H1 (cell line): ENCODE measurements at regions not wholly inside any gene's neighbourhood (a gene's known extent, or its start where the extent isn't known, plus 50 kb on each side); places are given as distances from the start of the nearest gene placed in this dataset.

ENCODE experiments used
- CTCF ChIA-PET: fragments of 300-600 bp; sonication (Branson Sonifier 250); formaldehyde crosslinking; loops from one replicate; lab custom pipeline; 2021; ENCODE audit not compliant: partially characterized antibody; lab: Charles Lee
- POLR2A ChIA-PET: fragments of 300-600 bp; sonication (Branson Sonifier 250); formaldehyde crosslinking; loops from one replicate; lab custom pipeline; 2021; ENCODE audit warnings: inconsistent platforms; ENCODE audit not compliant: partially characterized antibody; lab: Charles Lee
- DNase-seq, 2 experiments: peaks; one replicate each; pipeline versions ENCODE4 v3.0.0 to v3.0.0-alpha.2; 2010 to 2022; ENCODE audit warnings: low spot score in 2 of 2, low read depth in 1 of 2, mixed read lengths in 1 of 2
- FAIRE-seq: peaks from 2 replicates; lab custom pipeline; 2011; peaks lifted over from hg19 to GRCh38; lab: Jason Lieb, UNC
- H2AFZ ChIP-seq: 2 replicates; pipeline ENCODE4 v1.8.1; 2012; ENCODE audit warnings: low read length, inconsistent platforms
- H2AK5ac ChIP-seq: 2 replicates; pipeline ENCODE4 v1.6.1; 2013; ENCODE audit warnings: low read depth, low read length
- H2BK120ac ChIP-seq: replicated peaks from 2 replicates; pipeline ENCODE3; 2013; ENCODE audit warnings: low read depth, low read length, inconsistent platforms
- H2BK12ac ChIP-seq: 2 replicates; pipeline ENCODE4 v1.6.1; 2013; ENCODE audit warnings: low read depth, low read length
- H2BK15ac ChIP-seq: 2 replicates; pipeline ENCODE4 v1.6.1; 2013; ENCODE audit warnings: low read length
- H2BK20ac ChIP-seq: 2 replicates; pipeline ENCODE4 v1.6.1; 2013; ENCODE audit warnings: low read length
- H2BK5ac ChIP-seq: 2 replicates; pipeline ENCODE4 v1.6.1; 2013; ENCODE audit warnings: low read depth, low read length
- H3K14ac ChIP-seq: 2 replicates; pipeline ENCODE4 v1.6.1; 2013; ENCODE audit warnings: inconsistent platforms; ENCODE audit not compliant: insufficient read length
- H3K18ac ChIP-seq: 2 replicates; pipeline ENCODE4 v1.6.1; 2013; ENCODE audit warnings: low read length; ENCODE audit errors: extremely low read depth
- H3K23ac ChIP-seq: 2 replicates; pipeline ENCODE4 v1.6.1; 2013; ENCODE audit warnings: inconsistent platforms; ENCODE audit not compliant: insufficient read length
- H3K23me2 ChIP-seq: 2 replicates; pipeline ENCODE4 v1.6.1; 2013; ENCODE audit warnings: low read depth, low read length
- H3K27ac ChIP-seq: 2 replicates; pipeline ENCODE4 v1.6.1; 2011; ENCODE audit warnings: low read depth, low read length, inconsistent platforms
- H3K27me3 ChIP-seq, 4 experiments: replicated peaks in 1 of 4; 1 replicate in 1 of 4; 2 replicates in 3 of 4; pipeline versions ENCODE4 v1.6.1 to v1.8.1; 2011 to 2013; ENCODE audit warnings: low read length in 3 of 4, mild to moderate bottlenecking in 3 of 4, inconsistent platforms in 2 of 4, mixed read lengths in 2 of 4, moderate library complexity in 1 of 4; ENCODE audit not compliant: control insufficient read depth in 3 of 4, insufficient read depth in 3 of 4; ENCODE audit errors: extremely low read depth in 1 of 4
- H3K36me3 ChIP-seq, 4 experiments: 2 replicates each; pipeline versions ENCODE4 v1.6.1 to v1.8.1; 2011 to 2013; ENCODE audit warnings: mild to moderate bottlenecking in 4 of 4, low read length in 3 of 4, moderate library complexity in 2 of 4, control low read depth in 1 of 4, inconsistent platforms in 1 of 4; ENCODE audit not compliant: insufficient read depth in 4 of 4, control insufficient read depth in 2 of 4
- H3K4ac ChIP-seq: replicated peaks from 2 replicates; pipeline ENCODE3; 2013; ENCODE audit warnings: low read length, low read depth, mixed read lengths, inconsistent platforms; ENCODE audit not compliant: insufficient read length
- H3K4me1 ChIP-seq, 4 experiments: replicated peaks in 1 of 4; 1 replicate in 1 of 4; 2 replicates in 3 of 4; pipeline versions ENCODE4 v1.6.1 to v1.8.1; 2011 to 2013; ENCODE audit warnings: low read length in 3 of 4, inconsistent platforms in 2 of 4, mixed read lengths in 1 of 4; ENCODE audit not compliant: insufficient read depth in 4 of 4, control insufficient read depth in 3 of 4
- H3K4me2 ChIP-seq, 2 experiments: 2 replicates each; pipeline versions ENCODE4 v1.6.1 to v1.8.1; 2011 to 2013; ENCODE audit warnings: low read depth in 2 of 2, low read length in 2 of 2, control low read depth in 1 of 2, inconsistent platforms in 1 of 2, mild to moderate bottlenecking in 1 of 2; ENCODE audit not compliant: insufficient read depth in 1 of 2
- H3K4me3 ChIP-seq, 4 experiments: fragments of 200-600, 300-600 bp in 1 of 4; sonication (generic), shearing (Covaris generic), sonication (Bioruptor Twin) in 1 of 4; 2 replicates each; pipeline versions ENCODE4 v1.5.1 to v1.8.1; 2011 to 2016; ENCODE audit warnings: low read length in 4 of 4, low read depth in 3 of 4, control low read depth in 2 of 4, inconsistent platforms in 2 of 4, mild to moderate bottlenecking in 2 of 4, mixed read lengths in 1 of 4, moderate library complexity in 1 of 4; ENCODE audit not compliant: insufficient read depth in 2 of 4; ENCODE audit errors: extremely low read depth in 1 of 4
- H3K56ac ChIP-seq: replicated peaks from 2 replicates; pipeline ENCODE3; 2013; ENCODE audit warnings: low read depth, mild to moderate bottlenecking, mixed read lengths, low read length, inconsistent platforms; ENCODE audit not compliant: insufficient read length
- H3K79me1 ChIP-seq: 2 replicates; pipeline ENCODE4 v1.6.1; 2013; ENCODE audit warnings: low read depth, low read length, control low read depth
- H3K79me2 ChIP-seq, 2 experiments: 2 replicates each; pipeline versions ENCODE4 v1.6.1 to v1.8.1; 2012 to 2013; ENCODE audit warnings: low read length in 2 of 2, mild to moderate bottlenecking in 2 of 2, inconsistent platforms in 1 of 2; ENCODE audit not compliant: insufficient read depth in 2 of 2, control insufficient read depth in 1 of 2
- H3K9ac ChIP-seq, 4 experiments: replicated peaks in 1 of 4; 1 replicate in 1 of 4; 2 replicates in 3 of 4; pipeline versions ENCODE4 v1.6.1 to v1.8.1; 2011 to 2013; ENCODE audit warnings: low read depth in 3 of 4, low read length in 3 of 4, control low read depth in 2 of 4, mild to moderate bottlenecking in 2 of 4, moderate library complexity in 2 of 4, inconsistent platforms in 1 of 4; ENCODE audit errors: extremely low read depth in 1 of 4
- H3K9me3 ChIP-seq, 2 experiments: 2 replicates each; pipeline versions ENCODE4 v1.6.1 to v1.8.1; 2012 to 2013; ENCODE audit warnings: mild to moderate bottlenecking in 2 of 2, moderate library complexity in 2 of 2, control low read depth in 1 of 2, inconsistent platforms in 1 of 2, low read depth in 1 of 2, low read length in 1 of 2, mixed read lengths in 1 of 2; ENCODE audit not compliant: insufficient read depth in 2 of 2
- H4K20me1 ChIP-seq, 2 experiments: replicated peaks in 1 of 2; 2 replicates each; pipeline versions ENCODE3 to v1.8.1; 2011 to 2013; ENCODE audit warnings: inconsistent platforms in 2 of 2, low read length in 2 of 2, mild to moderate bottlenecking in 1 of 2; ENCODE audit not compliant: insufficient read depth in 2 of 2, control insufficient read depth in 1 of 2
- H4K5ac ChIP-seq: 2 replicates; pipeline ENCODE4 v1.6.1; 2013; ENCODE audit warnings: low read length, low read depth, mixed read lengths, inconsistent platforms; ENCODE audit not compliant: insufficient read length
- H4K8ac ChIP-seq: 2 replicates; pipeline ENCODE4 v1.8.0; 2013; ENCODE audit warnings: mild to moderate bottlenecking, moderate library complexity, low read length, inconsistent platforms; ENCODE audit not compliant: insufficient read depth; ENCODE audit errors: extremely low read depth
- H4K91ac ChIP-seq: replicated peaks from 2 replicates; pipeline ENCODE3; 2013; ENCODE audit warnings: low read length, mixed read lengths, inconsistent platforms; ENCODE audit not compliant: insufficient read length
- E2F6 ChIP-seq: IDR thresholded peaks from 2 replicates; pipeline ENCODE4 v1.6.1; 2012; ENCODE audit warnings: inconsistent platforms
- EP300 ChIP-seq, 2 experiments: IDR thresholded peaks; 1 replicate in 1 of 2; 2 replicates in 1 of 2; pipeline ENCODE4 v1.6.1; 2011 to 2012; ENCODE audit warnings: low read depth in 2 of 2, low read length in 2 of 2, mild to moderate bottlenecking in 2 of 2, borderline replicate concordance in 1 of 2, inconsistent platforms in 1 of 2, moderate library complexity in 1 of 2
- POLR2AphosphoS5 ChIP-seq: IDR thresholded peaks from 2 replicates; pipeline ENCODE4 v1.6.1; 2011; ENCODE audit warnings: low read depth, low read length
- RBBP5 ChIP-seq: IDR thresholded peaks from 2 replicates; pipeline ENCODE4 v1.7.1; 2012; ENCODE audit warnings: low read depth, mild to moderate bottlenecking, inconsistent platforms, low read length, moderate library complexity, borderline replicate concordance
- SP1 ChIP-seq: IDR thresholded peaks from 2 replicates; pipeline ENCODE4 v1.6.1; 2011; ENCODE audit warnings: low read depth, low read length
- TCF12 ChIP-seq: IDR thresholded peaks from 2 replicates; pipeline ENCODE4 v1.6.1; 2011; ENCODE audit warnings: low read depth, mild to moderate bottlenecking, low read length
- TF ChIP-seq, protein P1 (sequence below): IDR thresholded peaks from 2 replicates; pipeline ENCODE4 v1.6.1; 2011; ENCODE audit warnings: low read depth, mild to moderate bottlenecking, low read length; ENCODE audit not compliant: insufficient read depth

DNA sequence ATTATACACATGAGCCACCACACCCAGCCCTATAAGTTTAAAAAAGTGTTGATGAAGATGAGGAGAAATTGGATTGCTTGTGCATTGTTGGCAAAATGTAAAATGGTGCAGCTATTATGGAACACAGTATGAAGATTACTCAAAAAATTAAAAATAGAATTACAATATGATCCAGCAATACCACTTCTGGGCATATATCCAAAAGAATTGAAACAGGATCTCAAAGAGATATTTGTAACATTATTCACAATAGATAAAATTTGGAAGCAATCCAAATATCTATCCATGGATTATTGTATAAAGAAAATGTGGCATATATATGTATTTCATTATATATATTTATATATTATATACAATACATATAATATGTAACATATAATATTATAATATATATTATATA lies 515.6 kb upstream of the GNPDA2 start:
- ChIA-PET POLR2A (no interaction called here), CTCF (no interaction called here)
- Histone ChIP-seq H3K56ac (no peak overlapping the region), H2BK120ac (no peak overlapping the region), H3K36me3 (no peaks in the 10 kb centered on the region), H3K4me1 (no peaks in the 10 kb centered on the region), H2BK20ac (no peak overlapping the region), H3K23me2 (no peaks in the 10 kb centered on the region), H2BK12ac (no peak overlapping the region), H3K27ac (no peak overlapping the region), H3K4me2 (no peak overlapping the region), H4K20me1 (no peaks in the 10 kb centered on the region), H3K18ac (no peak overlapping the region), H3K79me2 (no peaks in the 10 kb centered on the region), H3K14ac (no peak overlapping the region), H3K23ac (no peak overlapping the region), H2AFZ (no peak overlapping the region), H3K4ac (no peak overlapping the region), H3K9me3 (no peaks in the 10 kb centered on the region)
- FAIRE-seq: no peak
- TF ChIP-seq, protein P1, sequence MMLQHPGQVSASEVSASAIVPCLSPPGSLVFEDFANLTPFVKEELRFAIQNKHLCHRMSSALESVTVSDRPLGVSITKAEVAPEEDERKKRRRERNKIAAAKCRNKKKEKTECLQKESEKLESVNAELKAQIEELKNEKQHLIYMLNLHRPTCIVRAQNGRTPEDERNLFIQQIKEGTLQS: no peak
- TF ChIP-seq SP1 (no peak), POLR2AphosphoS5 (no peak), EP300 (IDR thresholded peaks at IDR 0.05; ENCODE audit: borderline replicate concordance in 1 of 2, low read depth in 2 of 2, low read length in 2 of 2) (no peak), E2F6 (no peak), RBBP5 (no peak), TCF12 (no peak)
- TF ChIP-seq, all 59 proteins: peak for 0
- H4K5ac ChIP-seq: no peak overlapping the region
- H3K9ac ChIP-seq: no peak overlapping the region
- no peaks in the 10 kb centered on the region for H3K27me3 ChIP-seq
- no peak overlapping the region for H2BK15ac ChIP-seq
- H3K4me3 ChIP-seq: no peak overlapping the region
- no peaks in the 10 kb centered on the region for H3K79me1 ChIP-seq
- DNase-seq: no peak
- no peak overlapping the region for H2BK5ac ChIP-seq
- H4K91ac ChIP-seq: no peak overlapping the region
- no peak overlapping the region for H2AK5ac ChIP-seq
- no peak overlapping the region; the same call in 1 of the 2 replicates for H4K8ac ChIP-seq
